ENCODE measurements at regions not wholly inside any gene's neighbourhood (a gene's known extent, or its start where the extent isn't known, plus 50 kb on each side); places are given as distances from the start of the nearest gene placed in this dataset.

DNA sequence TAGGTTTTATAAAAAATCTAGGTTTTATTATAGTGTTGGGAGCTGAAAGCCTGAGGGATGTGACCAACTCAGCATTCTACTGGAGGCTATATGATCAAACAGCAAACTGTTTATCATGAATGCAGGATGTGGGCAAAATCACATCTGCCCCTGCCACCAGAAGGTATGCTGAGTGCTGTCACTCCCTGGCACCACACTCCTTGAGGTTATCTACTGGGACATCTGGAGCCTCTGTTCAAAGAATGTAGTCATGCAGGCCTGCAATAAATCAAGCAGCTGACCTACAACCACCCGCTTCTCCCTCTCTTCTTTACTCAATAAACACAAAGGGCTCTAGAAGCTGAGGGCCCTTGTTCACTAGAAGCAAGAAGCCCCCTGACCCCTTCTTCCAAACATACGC lies 328.4 kb upstream of the DDX18 start:
- Histone ChIP-seq H3K4me1 (ENCODE audit: control insufficient read depth in 1 of 2, insufficient read depth in 2 of 2, low read length in 2 of 2) (no peaks in the 10 kb centered on the region), H4K20me1 (ENCODE audit: insufficient read depth) (no peaks in the 10 kb centered on the region), H3K9me2 (ENCODE audit: insufficient read depth) (no peaks in the 10 kb centered on the region), H3K36me3 (ENCODE audit: control insufficient read depth in 1 of 2, insufficient read depth in 2 of 2, low read length in 2 of 2) (no peaks in the 10 kb centered on the region), H3K4me2 (ENCODE audit: low read length) (no peak overlapping the region), H3K4me3 (replicated peaks in 1 of 2; ENCODE audit: low read depth in 1 of 2, low read length in 2 of 2) (no peak overlapping the region), H3K27ac (ENCODE audit: low read depth, low read length) (no peak overlapping the region), H3K79me2 (ENCODE audit: insufficient read depth, low read length) (no peaks in the 10 kb centered on the region), H2AFZ (ENCODE audit: low read depth, low read length, poor library complexity, severe bottlenecking) (no peak overlapping the region), H3K9ac (ENCODE audit: low read length) (no peak overlapping the region), H3K9me3 (ENCODE audit: control insufficient read depth in 1 of 2, insufficient read depth in 1 of 2, low read depth in 1 of 2, low read length in 2 of 2) (peaks cover 0 to 14% of the 10 kb centered on the region in 2 experiments; a peak in 1 of 4 replicates), H3K27me3 (ENCODE audit: insufficient read depth, low read length) (no peaks in the 10 kb centered on the region)
- ATAC-seq (no peak), DNase-seq (ENCODE audit: low read depth, low spot score) (no peak)
- TF ChIP-seq, protein P1, sequence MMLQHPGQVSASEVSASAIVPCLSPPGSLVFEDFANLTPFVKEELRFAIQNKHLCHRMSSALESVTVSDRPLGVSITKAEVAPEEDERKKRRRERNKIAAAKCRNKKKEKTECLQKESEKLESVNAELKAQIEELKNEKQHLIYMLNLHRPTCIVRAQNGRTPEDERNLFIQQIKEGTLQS (IDR thresholded peaks at IDR 0.05) = no peak
- TF ChIP-seq EGR1 (IDR thresholded peaks at IDR 0.05; ENCODE audit: low read depth) (no peak), POLR2A (IDR thresholded peaks at IDR 0.05; ENCODE audit: borderline replicate concordance, extremely low read depth, insufficient read depth, insufficient read length) (no peak), POLR2AphosphoS5 (IDR thresholded peaks at IDR 0.05; ENCODE audit: low read depth, low read length) (no peak), SIN3A (IDR thresholded peaks at IDR 0.05; ENCODE audit: low read depth) (no peak), ELF1 (IDR thresholded peaks at IDR 0.05; ENCODE audit: borderline replicate concordance, low read depth) (no peak), EZH2 (IDR thresholded peaks at IDR 0.05) (no peak), CBX3 (IDR thresholded peaks at IDR 0.05; ENCODE audit: low read depth) (no peak), FOSL1 (IDR thresholded peaks at IDR 0.05; ENCODE audit: low read depth) (no peak)
- TF ChIP-seq, protein P2, sequence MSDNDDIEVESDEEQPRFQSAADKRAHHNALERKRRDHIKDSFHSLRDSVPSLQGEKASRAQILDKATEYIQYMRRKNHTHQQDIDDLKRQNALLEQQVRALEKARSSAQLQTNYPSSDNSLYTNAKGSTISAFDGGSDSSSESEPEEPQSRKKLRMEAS (IDR thresholded peaks at IDR 0.05) = no peak
- TF ChIP-seq, protein P3, sequence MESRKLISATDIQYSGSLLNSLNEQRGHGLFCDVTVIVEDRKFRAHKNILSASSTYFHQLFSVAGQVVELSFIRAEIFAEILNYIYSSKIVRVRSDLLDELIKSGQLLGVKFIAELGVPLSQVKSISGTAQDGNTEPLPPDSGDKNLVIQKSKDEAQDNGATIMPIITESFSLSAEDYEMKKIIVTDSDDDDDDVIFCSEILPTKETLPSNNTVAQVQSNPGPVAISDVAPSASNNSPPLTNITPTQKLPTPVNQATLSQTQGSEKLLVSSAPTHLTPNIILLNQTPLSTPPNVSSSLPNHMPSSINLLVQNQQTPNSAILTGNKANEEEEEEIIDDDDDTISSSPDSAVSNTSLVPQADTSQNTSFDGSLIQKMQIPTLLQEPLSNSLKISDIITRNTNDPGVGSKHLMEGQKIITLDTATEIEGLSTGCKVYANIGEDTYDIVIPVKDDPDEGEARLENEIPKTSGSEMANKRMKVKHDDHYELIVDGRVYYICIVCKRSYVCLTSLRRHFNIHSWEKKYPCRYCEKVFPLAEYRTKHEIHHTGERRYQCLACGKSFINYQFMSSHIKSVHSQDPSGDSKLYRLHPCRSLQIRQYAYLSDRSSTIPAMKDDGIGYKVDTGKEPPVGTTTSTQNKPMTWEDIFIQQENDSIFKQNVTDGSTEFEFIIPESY (IDR thresholded peaks at IDR 0.05; ENCODE audit: extremely low read depth, insufficient replicate concordance, low read length) = no peak
- TF ChIP-seq, protein P4, sequence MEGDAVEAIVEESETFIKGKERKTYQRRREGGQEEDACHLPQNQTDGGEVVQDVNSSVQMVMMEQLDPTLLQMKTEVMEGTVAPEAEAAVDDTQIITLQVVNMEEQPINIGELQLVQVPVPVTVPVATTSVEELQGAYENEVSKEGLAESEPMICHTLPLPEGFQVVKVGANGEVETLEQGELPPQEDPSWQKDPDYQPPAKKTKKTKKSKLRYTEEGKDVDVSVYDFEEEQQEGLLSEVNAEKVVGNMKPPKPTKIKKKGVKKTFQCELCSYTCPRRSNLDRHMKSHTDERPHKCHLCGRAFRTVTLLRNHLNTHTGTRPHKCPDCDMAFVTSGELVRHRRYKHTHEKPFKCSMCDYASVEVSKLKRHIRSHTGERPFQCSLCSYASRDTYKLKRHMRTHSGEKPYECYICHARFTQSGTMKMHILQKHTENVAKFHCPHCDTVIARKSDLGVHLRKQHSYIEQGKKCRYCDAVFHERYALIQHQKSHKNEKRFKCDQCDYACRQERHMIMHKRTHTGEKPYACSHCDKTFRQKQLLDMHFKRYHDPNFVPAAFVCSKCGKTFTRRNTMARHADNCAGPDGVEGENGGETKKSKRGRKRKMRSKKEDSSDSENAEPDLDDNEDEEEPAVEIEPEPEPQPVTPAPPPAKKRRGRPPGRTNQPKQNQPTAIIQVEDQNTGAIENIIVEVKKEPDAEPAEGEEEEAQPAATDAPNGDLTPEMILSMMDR (IDR thresholded peaks at IDR 0.05 in 2 of 3, conservative IDR thresholded peaks at IDR 0.05 in 1 of 3; ENCODE audit: borderline replicate concordance in 1 of 3, insufficient read depth in 1 of 3, low read depth in 2 of 3, low read length in 2 of 3) = no peak
- CTCF ChIA-PET = no interaction called here
- POLR2A ChIA-PET = no interaction called here
- RAD21 ChIA-PET (ENCODE audit: low non-redundant PET in 1 of 2, low total read pairs in 2 of 2, uncharacterized antibody in 2 of 2, unreplicated experiment in 2 of 2) = no interaction called here
- BruUV-seq (replicated peaks) = no TSS peak
- intact Hi-C loops (cut with micrococcal nuclease) = no loop called here
